Fibroblast of pulmonary artery (primary cell): ENCODE measurements at regions not wholly inside any gene's neighbourhood (a gene's known extent, or its start where the extent isn't known, plus 50 kb on each side); places are given as distances from the start of the nearest gene placed in this dataset.
"Not testable (repeated sequence)": the region's sequence is repeated elsewhere in the genome, so short reads cannot be mapped to it uniquely, and the experiment has no call there.

Source experiments
- DNase-seq: peaks from one replicate; pipeline ENCODE4 v3.0.0-alpha.2; 2010; ENCODE audit warnings: low read depth
- H3K4me3 ChIP-seq: replicated peaks from 2 replicates; pipeline ENCODE4 v1.5.1; 2011; ENCODE audit warnings: low read depth, mild to moderate bottlenecking, control low read depth, low read length, moderate library complexity
- CTCF ChIP-seq: IDR thresholded peaks from 2 replicates; pipeline ENCODE4 v1.5.1; 2011; ENCODE audit warnings: mild to moderate bottlenecking, control low read depth, low read length, inconsistent platforms; ENCODE audit errors: missing control alignments

- H3K4me3 ChIP-seq, result no peak overlapping the region
- no peak for DNase-seq
- no peak for TF ChIP-seq CTCF
These were observed 692.7 kb downstream of the NTRK3 start for GRCh38 chr15:87563869-87564268.

- no peak overlapping the region for H3K4me3 ChIP-seq
- no peak for DNase-seq
- no peak for TF ChIP-seq CTCF
These were observed 694.3 kb downstream of the NTRK3 start for GRCh38 chr15:87562203-87562602.

- no peak for DNase-seq
- no peak for TF ChIP-seq CTCF
- H3K4me3 ChIP-seq, result no peak overlapping the region
These were observed 694.9 kb downstream of the NTRK3 start for GRCh38 chr15:87561641-87562040.

GRCh38 chr15:87557881-87558280 is 698.7 kb downstream of the NTRK3 start:
- H3K4me3 ChIP-seq, result no peak overlapping the region
- no peak for DNase-seq
- TF ChIP-seq CTCF, result no peak

- no peak for TF ChIP-seq CTCF
- no peak for DNase-seq
- H3K4me3 ChIP-seq, result no peak overlapping the region
These were observed 699.7 kb downstream of the NTRK3 start for GRCh38 chr15:87556886-87557285.

- no peak for TF ChIP-seq CTCF
- DNase-seq, result no peak
These were observed 706.7 kb downstream of the NTRK3 start for GRCh38 chr15:87549860-87550259.

GRCh38 chr15:87549296-87549695 is 707.2 kb downstream of the NTRK3 start:
- DNase-seq, result no peak
- no peak overlapping the region for H3K4me3 ChIP-seq
- TF ChIP-seq CTCF, result no peak

More at GRCh38 chr15:87549860-87550259, 706.7 kb downstream of the NTRK3 start:
- no peak overlapping the region for H3K4me3 ChIP-seq

GRCh38 chr15:87548590-87548989 is 707.9 kb downstream of the NTRK3 start:
- H3K4me3 ChIP-seq, DNase-seq: not testable (repeated sequence)
